ENCODE measurements at regions not wholly inside any gene's neighbourhood (a gene's known extent, or its start where the extent isn't known, plus 50 kb on each side); places are given as distances from the start of the nearest gene placed in this dataset.
A peak's percentile ranks its signal among the peaks of the same experiment; 100 is the strongest.

GRCh38 chr12:125220404-125221273 lies 155.4 kb downstream of the AACS start:
- intact Hi-C loops (cut with DNase I), result no loop called here
- ATAC-seq (no peak), DNase-seq (ENCODE audit: low spot score) (no peak)

GRCh38 chr12:125221602-125222001 lies 156.4 kb downstream of the AACS start:
- intact Hi-C loops (cut with DNase I), result no loop called here
- ATAC-seq (no peak), DNase-seq (ENCODE audit: low spot score) (no peak)

DNA sequence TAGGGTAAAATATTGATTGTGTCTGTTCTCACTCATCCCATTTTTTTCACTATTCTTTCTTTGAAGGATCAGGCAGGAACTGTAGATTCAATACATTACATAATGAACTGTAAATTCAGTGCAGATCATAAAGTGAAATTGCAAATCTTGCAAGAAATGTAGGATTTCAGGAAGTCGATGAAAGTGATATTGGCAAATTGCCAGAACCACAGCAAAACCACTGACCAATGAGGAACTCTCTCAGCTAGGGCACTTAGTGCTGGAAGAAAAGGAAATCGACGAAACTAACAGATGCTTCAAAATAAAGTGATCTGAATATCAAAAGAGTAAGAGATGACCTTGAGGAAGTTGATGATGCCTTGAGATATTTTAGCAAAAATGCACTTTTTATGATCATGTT lies 157.6 kb downstream of the AACS start:
- intact Hi-C loops (cut with DNase I), result no loop called here
- no peak for ATAC-seq
- DNase-seq (ENCODE audit: low spot score), result no peak

DNA sequence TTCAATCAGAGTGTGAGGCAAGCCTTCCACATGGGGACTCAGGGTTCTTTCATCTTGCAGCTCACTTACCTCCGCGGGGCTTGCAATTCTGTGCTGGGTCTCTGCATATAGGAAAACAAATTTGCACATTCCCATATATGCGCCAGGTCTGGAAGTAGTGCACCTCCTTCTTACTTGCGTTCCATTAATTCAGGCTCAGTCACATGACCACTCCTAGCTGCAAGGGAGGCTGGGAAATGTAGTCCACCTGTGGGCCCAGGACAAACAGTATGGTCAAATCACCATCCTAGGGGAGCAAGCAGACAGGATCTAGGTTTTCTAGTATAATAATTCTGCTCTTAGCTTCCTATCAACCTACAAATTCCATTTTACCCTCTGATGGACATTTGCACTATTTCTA lies 160.4 kb downstream of the AACS start:
- ATAC-seq (no peak), DNase-seq (ENCODE audit: low spot score) (no peak)
- intact Hi-C loops (cut with DNase I), result no loop called here

DNA sequence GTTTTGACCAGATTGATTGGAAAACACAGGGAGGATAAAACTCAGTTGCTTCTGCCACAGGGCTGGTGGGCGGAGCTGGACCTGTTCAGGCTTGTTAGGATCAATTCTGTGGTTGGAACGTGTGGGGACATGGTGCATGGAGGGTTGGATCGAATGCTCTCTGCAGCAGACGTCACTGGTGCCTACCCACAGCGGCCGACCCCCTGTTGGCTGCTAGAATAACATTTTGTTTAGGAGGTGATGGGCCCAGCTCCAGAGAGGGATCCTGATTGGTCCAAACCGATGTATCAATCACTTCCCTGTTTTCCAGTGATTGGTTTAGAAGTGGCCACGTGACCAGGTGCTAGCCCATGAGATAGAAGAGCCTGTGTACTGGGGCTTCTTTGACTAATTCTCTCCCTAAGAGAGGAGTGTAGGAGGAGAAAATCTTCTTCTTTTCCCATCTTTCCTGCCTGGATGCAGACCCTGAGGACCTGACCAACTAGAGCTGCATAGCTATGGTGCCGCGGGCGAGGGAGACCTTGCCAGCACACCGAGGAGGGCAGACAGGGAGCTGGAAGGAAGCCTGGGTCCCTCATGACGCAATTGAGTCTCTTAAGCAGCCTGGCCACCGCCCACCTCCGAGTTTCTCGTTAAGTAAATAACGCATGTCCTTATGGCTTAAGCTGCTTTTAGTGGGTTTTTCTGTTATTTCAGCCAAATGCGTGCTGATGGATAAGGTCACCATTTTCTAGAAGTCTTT lies 163.5 kb downstream of the AACS start:
- ATAC-seq, result no peak
- intact Hi-C loops (cut with DNase I), result no loop called here
- DNase-seq (ENCODE audit: low spot score), result no peak

DNA sequence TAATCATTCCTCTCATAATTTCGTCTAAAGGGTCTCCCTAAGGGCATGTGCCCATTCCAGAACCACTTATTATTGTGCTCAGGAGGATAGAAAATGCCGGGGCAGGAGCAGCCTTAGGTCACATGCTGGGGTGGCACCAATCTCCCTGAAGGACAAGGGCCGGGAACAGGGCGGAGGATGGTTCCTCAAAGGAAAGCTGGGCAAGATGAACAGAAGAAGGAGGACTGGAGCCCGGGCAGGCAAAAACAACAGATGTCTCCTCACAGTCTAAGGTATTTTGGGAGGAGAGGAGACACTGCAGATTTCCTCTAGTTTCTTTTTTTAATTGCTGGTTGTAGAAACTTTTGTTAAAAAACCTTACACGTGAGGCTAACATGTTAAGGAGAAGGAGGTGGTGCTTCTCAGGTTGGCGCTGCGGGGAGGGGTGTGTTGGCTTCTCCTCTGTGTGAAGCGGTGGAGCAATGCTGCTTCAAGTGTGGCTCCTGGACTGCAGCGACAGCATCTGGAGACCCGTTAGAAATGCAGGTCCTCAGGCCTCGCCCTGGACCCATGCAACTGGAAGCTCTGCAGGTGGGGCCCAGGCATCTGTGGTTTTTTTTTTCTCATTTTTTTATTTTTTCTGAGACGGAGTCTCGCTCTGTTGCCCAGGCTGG lies 164.8 kb downstream of the AACS start:
- no peak for ATAC-seq
- intact Hi-C loops (cut with DNase I), result no loop called here
- no peak for DNase-seq (ENCODE audit: low spot score)

GRCh38 chr12:125233319-125233718 lies 168.1 kb downstream of the AACS start:
- intact Hi-C loops (cut with DNase I), result no loop called here
- DNase-seq (ENCODE audit: low spot score), result no peak
- ATAC-seq, result no peak

DNA sequence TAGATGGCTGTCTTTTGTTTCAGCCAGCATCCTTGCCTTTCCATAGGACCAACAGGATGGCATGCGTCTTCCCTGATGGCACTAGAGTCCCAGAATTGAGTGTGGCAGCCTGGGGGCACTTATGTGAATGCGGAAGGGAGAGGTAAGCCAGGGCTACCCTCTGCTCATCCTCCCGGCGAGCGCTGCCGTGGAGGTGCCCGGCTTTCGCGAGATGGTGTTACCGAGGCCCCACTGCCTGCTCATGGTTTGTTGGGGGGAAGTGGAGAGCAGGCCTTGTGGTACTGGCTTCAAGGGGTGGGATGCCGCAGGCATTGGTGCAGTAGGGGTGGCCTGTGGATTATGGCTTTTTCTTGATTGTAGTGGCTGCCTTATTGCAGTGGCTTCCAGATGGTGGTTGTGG lies 174.3 kb downstream of the AACS start:
- intact Hi-C loops (cut with DNase I), result no loop called here
- DNase-seq (ENCODE audit: low spot score), result no peak
- no peak for ATAC-seq

DNA sequence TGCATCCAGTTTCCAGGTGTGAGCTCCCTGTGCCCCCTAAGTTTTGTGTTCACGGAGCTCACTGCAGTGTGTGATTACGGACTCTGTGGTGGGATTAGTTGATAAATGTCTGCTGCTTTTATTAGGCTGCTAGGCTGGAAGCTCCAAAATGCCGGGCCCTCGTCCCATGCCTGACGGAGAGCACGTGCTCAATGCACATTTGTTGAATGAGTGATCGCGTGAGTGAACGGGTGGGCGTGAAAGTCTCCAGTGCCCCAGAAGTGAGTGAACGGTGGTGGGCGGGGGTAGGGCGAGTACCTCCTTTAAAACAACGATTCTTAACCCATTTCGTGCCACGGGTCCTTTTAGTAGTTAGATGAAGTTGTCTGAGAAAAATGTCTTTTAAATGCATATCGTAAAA lies 175.5 kb downstream of the AACS start:
- ATAC-seq, result no peak
- intact Hi-C loops (cut with DNase I), result no loop called here
- no peak for DNase-seq (ENCODE audit: low spot score)

DNA sequence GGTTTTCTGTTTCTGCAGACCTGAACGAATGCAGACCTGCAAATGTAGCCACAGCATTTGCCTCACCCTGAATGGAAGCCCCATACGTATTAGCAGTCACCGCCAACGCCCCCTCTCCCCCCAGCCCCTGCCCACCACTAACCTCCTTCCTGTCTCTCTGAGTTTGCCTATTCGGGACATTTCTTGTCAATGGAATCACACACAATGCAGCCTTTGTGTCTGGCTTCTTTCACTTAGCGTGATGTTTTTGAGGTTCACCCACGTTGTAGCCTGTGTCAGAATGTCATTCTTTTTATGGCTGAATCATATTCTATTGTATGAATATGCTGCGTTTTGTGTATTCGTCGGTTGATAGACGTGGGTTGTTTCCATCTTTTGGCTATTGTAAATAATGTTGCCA lies 178.6 kb downstream of the AACS start:
- intact Hi-C loops (cut with DNase I), result no loop called here
- no peak for DNase-seq (ENCODE audit: low spot score)

GRCh38 chr12:125244338-125244737 lies 179.1 kb downstream of the AACS start:
- peak; percentile 19 for ATAC-seq
- no peak for DNase-seq (ENCODE audit: low spot score)
- intact Hi-C loops (cut with DNase I), result no loop called here

More for the DNA sequence above, 178.6 kb downstream of the AACS start:
- peak; percentile 65 for ATAC-seq

DNA sequence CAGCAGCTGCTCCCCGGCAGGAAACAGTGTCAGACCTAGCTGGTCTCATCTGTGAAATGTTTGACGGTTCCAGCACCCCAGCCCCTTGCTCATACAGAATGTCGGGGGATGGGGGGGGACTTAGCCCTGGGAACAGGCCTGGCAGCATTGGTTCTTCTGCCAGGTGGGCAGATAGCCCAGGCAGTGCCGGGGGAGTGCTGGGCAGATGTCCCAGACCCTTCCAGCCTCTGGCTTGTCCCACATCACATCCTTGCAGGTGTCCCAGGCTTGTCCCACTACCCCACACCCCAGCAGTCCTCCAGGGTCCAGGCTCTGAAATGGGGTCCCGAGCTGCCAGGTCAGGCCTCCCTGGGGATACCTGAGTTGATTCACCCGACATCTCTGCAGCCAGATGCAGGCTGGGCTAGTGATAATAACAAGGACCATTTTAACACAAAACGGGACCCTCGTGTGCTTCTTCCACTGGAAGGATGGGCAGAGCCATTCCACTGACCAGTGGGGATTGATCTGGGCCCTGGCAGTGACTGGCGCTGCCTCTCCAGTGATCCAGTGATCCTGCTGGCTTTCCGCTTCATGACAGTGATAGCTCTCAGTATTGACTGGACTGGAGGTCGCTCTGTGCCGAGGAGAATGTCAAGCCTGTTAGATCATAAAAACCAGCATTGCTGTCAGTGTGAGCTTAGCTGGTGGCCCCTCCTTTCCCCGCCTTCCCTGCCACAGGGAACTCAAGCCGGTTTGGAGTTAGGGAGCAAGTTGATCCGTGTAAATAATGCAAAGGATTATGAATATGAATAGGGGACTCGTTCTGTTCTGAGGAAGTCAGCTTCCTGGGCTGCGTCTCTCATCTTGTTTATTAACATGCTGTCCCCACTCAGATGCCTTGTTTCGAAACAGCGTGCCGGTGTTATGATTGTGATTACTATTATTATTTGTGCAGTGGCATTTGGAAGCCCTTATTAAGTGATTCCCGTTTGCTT lies 180.6 kb downstream of the AACS start:
- DNase-seq (ENCODE audit: low spot score) (no peak), ATAC-seq (peak; percentile 43)
- intact Hi-C loops (cut with DNase I), result no loop called here

- ATAC-seq, result no peak
- intact Hi-C loops (cut with DNase I), result no loop called here
- no peak for DNase-seq (ENCODE audit: low spot score)
These were observed 182.2 kb downstream of the AACS start for GRCh38 chr12:125247477-125247876.

- ATAC-seq (no peak), DNase-seq (ENCODE audit: low spot score) (no peak)
- intact Hi-C loops (cut with DNase I), result no loop called here
These were observed 184.0 kb downstream of the AACS start for GRCh38 chr12:125249066-125249824.

- DNase-seq (ENCODE audit: low spot score) (no peak), ATAC-seq (no peak)
- intact Hi-C loops (cut with DNase I), result no loop called here
These were observed 184.7 kb downstream of the AACS start for GRCh38 chr12:125249932-125250331.

DNA sequence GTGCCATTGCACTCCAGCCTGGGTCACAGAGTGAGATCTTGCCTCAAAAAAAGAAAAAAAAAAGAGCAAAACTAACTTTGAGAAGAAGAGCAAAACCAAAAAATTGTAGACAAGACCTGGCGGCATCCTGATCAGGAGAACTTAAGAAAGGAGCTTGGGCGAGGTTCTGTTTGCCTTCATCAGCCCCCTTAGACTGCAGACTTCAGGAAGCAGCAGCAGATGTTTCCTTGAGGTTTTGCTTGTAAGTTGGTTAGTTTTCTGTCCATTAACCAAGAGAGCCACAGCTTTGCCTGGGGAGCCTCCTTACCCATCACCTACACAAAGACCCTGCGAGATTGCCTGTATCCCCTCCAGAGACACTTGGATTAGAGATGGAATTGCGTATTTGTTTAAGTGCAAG lies 189.0 kb downstream of the AACS start:
- ATAC-seq (no peak), DNase-seq (ENCODE audit: low spot score) (no peak)
- intact Hi-C loops (cut with DNase I), result no loop called here

DNA sequence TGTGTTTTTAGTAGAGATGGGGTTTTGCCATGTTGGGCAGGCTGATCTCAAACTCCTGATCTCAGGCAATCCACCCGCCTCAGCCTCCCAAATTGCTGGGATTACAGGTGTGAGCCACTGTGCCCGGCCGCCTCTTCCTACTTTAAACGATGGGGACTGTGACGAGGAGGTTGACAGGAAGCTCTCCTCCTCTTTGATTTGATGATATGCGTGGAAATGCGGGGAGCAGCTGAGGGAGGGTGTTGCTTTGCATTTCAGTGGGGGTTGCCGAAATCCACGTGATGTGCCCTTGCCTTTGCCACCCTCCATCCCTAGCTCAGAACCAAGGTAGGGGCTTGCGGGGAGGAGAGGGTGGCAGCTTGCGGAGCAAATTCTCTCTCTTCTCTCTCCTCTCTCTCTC lies 189.6 kb downstream of the AACS start:
- intact Hi-C loops (cut with DNase I), result no loop called here
- ATAC-seq, result no peak
- DNase-seq (ENCODE audit: low spot score), result no peak

DNA sequence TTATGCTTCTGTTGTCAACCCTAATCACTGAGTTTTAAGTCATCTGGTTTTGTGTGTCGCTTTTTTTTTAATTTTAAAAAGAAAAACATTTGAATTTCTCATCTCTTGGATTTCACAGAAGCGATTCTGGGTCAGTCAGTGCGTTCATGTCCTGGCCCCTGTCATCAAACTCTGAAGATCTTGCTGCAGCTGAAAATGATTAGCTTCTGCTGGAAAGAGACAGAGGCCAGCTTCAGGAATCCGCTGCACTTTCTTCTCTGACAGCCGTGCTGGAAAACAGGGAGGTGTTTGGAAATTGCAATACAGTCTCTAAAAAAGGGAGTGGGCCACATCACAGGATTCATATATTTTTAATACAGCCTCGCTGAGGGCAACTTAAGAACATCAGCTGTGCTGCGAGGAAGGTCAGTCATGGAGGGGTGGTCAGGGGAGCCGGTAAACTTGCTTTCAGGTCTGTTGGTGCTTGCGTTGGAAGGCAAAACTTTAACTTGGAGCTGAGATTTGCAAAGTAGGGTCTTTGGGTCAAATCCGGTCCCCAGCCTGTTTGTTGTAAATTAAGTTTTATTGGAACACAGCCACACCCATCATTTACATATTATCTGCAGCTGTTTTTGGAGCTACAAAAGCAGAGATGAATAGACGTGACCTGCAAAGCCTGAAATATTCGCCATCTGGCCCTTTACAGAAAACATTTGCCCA lies 190.8 kb downstream of the AACS start:
- DNase-seq (ENCODE audit: low spot score) (no peak), ATAC-seq (no peak)
- intact Hi-C loops (cut with DNase I), result no loop called here

Measured in sciatic nerve (tissue), 2 donors.